ENCODE measurements at regions not wholly inside any gene's neighbourhood (a gene's known extent, or its start where the extent isn't known, plus 50 kb on each side); places are given as distances from the start of the nearest gene placed in this dataset.

DNA sequence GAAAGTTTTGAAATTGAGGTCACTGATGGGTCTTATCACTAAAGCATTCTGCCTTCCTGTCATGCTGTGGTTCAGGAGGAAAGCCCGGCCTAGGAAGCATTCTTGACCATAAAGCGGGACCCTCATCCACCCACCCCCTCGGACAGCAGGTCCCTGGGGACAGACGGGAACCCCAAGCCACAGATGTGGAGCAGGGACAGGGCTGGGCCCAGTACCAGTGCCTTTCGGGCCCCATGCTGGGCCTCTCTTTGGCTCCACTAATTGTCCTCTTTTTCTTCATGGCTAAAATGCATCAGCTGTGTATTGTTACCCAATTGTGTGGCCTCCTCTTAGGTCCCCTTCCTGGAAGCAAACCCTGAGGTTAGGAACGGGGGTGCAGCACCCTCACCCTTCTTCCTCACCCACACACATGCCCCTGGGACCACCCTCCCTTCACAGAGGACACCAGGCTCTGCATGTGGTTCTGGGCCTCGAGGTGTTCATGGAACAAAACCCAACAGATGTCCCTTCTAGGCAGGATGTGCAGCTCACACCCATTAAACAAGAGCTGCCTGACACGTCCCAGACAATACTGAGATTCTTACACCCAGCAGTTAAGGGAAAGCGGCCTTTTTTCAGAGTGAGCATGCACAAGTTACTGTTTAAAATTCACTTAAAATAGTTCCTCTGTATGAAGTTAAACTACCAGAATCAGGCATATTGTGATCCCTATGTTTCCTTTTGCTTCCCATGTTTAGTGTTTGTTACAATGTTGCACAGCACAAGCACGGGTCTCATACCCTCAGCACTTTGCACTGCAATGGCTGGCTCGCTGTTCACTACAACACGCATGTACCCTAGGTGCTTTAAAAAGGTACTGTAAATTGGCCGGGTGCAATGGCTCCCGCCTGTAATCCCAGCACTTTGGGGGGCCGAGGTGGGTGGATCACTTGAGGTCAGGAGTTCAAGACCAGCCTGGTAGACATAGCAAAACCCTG is 807.6 kb downstream of the BRD1 start:
- Mint-ChIP-seq H3K27ac (no peak overlapping the region), H3K27me3 (ENCODE audit: insufficient read depth, low read depth, poor library complexity) (peaks cover 7% of the 10 kb centered on the region), H3K9me3 (no peaks in the 10 kb centered on the region), H3K36me3 (ENCODE audit: low read depth) (no peaks in the 10 kb centered on the region), H3K4me3 (no peak overlapping the region), H3K4me1 (0 out of 3 replicates have a peak, but pooled peaks cover 3% of the 10 kb centered on the region)
- Histone ChIP-seq H3K9me2 (ENCODE audit: insufficient read depth) (no peaks in the 10 kb centered on the region), H3F3A (replicated peaks; ENCODE audit: low read depth) (no peaks in the 10 kb centered on the region), H3K79me2 (replicated peaks; ENCODE audit: insufficient read depth) (no peaks in the 10 kb centered on the region), H2AFZ (no peak overlapping the region), H3K27ac (ENCODE audit: low read depth) (no peak overlapping the region), H3K4me1 (ENCODE audit: insufficient read depth) (no peaks in the 10 kb centered on the region), H3K4me3 (no peak overlapping the region), H3K27me3 (ENCODE audit: insufficient read depth) (no peaks in the 10 kb centered on the region), H3K36me3 (ENCODE audit: insufficient read depth) (no peaks in the 10 kb centered on the region), H4K20me1 (replicated peaks; ENCODE audit: insufficient read depth) (no peaks in the 10 kb centered on the region), H3K4me2 (no peak overlapping the region)
- ATAC-seq (no peak), DNase-seq (ENCODE audit: low spot score) (no peak)
- TF ChIP-seq, protein P1, sequence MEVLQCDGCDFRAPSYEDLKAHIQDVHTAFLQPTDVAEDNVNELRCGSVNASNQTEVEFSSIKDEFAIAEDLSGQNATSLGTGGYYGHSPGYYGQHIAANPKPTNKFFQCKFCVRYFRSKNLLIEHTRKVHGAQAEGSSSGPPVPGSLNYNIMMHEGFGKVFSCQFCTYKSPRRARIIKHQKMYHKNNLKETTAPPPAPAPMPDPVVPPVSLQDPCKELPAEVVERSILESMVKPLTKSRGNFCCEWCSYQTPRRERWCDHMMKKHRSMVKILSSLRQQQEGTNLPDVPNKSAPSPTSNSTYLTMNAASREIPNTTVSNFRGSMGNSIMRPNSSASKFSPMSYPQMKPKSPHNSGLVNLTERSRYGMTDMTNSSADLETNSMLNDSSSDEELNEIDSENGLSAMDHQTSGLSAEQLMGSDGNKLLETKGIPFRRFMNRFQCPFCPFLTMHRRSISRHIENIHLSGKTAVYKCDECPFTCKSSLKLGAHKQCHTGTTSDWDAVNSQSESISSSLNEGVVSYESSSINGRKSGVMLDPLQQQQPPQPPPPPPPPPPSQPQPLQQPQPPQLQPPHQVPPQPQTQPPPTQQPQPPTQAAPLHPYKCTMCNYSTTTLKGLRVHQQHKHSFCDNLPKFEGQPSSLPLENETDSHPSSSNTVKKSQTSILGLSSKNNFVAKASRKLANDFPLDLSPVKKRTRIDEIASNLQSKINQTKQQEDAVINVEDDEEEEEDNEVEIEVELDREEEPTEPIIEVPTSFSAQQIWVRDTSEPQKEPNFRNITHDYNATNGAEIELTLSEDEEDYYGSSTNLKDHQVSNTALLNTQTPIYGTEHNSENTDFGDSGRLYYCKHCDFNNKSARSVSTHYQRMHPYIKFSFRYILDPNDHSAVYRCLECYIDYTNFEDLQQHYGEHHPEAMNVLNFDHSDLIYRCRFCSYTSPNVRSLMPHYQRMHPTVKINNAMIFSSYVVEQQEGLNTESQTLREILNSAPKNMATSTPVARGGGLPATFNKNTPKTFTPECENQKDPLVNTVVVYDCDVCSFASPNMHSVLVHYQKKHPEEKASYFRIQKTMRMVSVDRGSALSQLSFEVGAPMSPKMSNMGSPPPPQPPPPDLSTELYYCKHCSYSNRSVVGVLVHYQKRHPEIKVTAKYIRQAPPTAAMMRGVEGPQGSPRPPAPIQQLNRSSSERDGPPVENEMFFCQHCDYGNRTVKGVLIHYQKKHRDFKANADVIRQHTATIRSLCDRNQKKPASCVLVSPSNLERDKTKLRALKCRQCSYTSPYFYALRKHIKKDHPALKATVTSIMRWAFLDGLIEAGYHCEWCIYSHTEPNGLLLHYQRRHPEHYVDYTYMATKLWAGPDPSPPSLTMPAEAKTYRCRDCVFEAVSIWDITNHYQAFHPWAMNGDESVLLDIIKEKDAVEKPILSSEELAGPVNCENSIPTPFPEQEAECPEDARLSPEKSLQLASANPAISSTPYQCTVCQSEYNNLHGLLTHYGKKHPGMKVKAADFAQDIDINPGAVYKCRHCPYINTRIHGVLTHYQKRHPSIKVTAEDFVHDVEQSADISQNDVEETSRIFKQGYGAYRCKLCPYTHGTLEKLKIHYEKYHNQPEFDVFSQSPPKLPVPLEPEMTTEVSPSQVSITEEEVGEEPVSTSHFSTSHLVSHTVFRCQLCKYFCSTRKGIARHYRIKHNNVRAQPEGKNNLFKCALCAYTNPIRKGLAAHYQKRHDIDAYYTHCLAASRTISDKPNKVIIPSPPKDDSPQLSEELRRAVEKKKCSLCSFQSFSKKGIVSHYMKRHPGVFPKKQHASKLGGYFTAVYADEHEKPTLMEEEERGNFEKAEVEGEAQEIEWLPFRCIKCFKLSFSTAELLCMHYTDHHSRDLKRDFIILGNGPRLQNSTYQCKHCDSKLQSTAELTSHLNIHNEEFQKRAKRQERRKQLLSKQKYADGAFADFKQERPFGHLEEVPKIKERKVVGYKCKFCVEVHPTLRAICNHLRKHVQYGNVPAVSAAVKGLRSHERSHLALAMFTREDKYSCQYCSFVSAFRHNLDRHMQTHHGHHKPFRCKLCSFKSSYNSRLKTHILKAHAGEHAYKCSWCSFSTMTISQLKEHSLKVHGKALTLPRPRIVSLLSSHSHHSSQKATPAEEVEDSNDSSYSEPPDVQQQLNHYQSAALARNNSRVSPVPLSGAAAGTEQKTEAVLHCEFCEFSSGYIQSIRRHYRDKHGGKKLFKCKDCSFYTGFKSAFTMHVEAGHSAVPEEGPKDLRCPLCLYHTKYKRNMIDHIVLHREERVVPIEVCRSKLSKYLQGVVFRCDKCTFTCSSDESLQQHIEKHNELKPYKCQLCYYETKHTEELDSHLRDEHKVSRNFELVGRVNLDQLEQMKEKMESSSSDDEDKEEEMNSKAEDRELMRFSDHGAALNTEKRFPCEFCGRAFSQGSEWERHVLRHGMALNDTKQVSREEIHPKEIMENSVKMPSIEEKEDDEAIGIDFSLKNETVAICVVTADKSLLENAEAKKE (CRISPR knock-in tag; IDR thresholded peaks at IDR 0.05): no peak
- TF ChIP-seq NANOG (IDR thresholded peaks at IDR 0.05; ENCODE audit: borderline replicate concordance) (no peak), EZH2 (IDR thresholded peaks at IDR 0.05; ENCODE audit: low read depth, unreplicated experiment) (no peak), ZNF114 (CRISPR knock-in tag; IDR thresholded peaks at IDR 0.05) (no peak), POLR2AphosphoS5 (IDR thresholded peaks at IDR 0.05; ENCODE audit: low read depth) (no peak), ZNF331 (CRISPR knock-in tag; IDR thresholded peaks at IDR 0.05; ENCODE audit: low read depth) (no peak), EZH2phosphoT487 (IDR thresholded peaks at IDR 0.05; ENCODE audit: unreplicated experiment) (no peak), STAT1 (IDR thresholded peaks at IDR 0.05; ENCODE audit: unreplicated experiment) (no peak), JUNB (IDR thresholded peaks at IDR 0.05; ENCODE audit: unreplicated experiment) (no peak), CREB1 (CRISPR knock-in tag; IDR thresholded peaks at IDR 0.05; ENCODE audit: low read depth) (no peak)
- TF ChIP-seq, protein P2, sequence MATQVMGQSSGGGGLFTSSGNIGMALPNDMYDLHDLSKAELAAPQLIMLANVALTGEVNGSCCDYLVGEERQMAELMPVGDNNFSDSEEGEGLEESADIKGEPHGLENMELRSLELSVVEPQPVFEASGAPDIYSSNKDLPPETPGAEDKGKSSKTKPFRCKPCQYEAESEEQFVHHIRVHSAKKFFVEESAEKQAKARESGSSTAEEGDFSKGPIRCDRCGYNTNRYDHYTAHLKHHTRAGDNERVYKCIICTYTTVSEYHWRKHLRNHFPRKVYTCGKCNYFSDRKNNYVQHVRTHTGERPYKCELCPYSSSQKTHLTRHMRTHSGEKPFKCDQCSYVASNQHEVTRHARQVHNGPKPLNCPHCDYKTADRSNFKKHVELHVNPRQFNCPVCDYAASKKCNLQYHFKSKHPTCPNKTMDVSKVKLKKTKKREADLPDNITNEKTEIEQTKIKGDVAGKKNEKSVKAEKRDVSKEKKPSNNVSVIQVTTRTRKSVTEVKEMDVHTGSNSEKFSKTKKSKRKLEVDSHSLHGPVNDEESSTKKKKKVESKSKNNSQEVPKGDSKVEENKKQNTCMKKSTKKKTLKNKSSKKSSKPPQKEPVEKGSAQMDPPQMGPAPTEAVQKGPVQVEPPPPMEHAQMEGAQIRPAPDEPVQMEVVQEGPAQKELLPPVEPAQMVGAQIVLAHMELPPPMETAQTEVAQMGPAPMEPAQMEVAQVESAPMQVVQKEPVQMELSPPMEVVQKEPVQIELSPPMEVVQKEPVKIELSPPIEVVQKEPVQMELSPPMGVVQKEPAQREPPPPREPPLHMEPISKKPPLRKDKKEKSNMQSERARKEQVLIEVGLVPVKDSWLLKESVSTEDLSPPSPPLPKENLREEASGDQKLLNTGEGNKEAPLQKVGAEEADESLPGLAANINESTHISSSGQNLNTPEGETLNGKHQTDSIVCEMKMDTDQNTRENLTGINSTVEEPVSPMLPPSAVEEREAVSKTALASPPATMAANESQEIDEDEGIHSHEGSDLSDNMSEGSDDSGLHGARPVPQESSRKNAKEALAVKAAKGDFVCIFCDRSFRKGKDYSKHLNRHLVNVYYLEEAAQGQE (IDR thresholded peaks at IDR 0.05; ENCODE audit: unreplicated experiment): no peak
- TF ChIP-seq, protein P3, sequence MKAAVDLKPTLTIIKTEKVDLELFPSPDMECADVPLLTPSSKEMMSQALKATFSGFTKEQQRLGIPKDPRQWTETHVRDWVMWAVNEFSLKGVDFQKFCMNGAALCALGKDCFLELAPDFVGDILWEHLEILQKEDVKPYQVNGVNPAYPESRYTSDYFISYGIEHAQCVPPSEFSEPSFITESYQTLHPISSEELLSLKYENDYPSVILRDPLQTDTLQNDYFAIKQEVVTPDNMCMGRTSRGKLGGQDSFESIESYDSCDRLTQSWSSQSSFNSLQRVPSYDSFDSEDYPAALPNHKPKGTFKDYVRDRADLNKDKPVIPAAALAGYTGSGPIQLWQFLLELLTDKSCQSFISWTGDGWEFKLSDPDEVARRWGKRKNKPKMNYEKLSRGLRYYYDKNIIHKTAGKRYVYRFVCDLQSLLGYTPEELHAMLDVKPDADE (IDR thresholded peaks at IDR 0.05): no peak
- TF ChIP-seq, protein P4, sequence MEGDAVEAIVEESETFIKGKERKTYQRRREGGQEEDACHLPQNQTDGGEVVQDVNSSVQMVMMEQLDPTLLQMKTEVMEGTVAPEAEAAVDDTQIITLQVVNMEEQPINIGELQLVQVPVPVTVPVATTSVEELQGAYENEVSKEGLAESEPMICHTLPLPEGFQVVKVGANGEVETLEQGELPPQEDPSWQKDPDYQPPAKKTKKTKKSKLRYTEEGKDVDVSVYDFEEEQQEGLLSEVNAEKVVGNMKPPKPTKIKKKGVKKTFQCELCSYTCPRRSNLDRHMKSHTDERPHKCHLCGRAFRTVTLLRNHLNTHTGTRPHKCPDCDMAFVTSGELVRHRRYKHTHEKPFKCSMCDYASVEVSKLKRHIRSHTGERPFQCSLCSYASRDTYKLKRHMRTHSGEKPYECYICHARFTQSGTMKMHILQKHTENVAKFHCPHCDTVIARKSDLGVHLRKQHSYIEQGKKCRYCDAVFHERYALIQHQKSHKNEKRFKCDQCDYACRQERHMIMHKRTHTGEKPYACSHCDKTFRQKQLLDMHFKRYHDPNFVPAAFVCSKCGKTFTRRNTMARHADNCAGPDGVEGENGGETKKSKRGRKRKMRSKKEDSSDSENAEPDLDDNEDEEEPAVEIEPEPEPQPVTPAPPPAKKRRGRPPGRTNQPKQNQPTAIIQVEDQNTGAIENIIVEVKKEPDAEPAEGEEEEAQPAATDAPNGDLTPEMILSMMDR (conservative IDR thresholded peaks at IDR 0.05; ENCODE audit: low read depth in 2 of 2): no peak

Data from GM23338 (cell line).